Esophagus squamous epithelium (tissue), 4 donors: ENCODE measurements at regions not wholly inside any gene's neighbourhood (a gene's known extent, or its start where the extent isn't known, plus 50 kb on each side); places are given as distances from the start of the nearest gene placed in this dataset.

Source experiments
- POLR2A ChIP-seq, 4 donors: fragments of 450-650 bp; IDR thresholded peaks; one replicate each; pipeline ENCODE4 v1.6.1; 2017; ENCODE audit warnings: antibody characterized with exemption in 4 of 4, mild to moderate bottlenecking in 4 of 4, moderate library complexity in 3 of 4
- TF ChIP-seq, protein P1 (sequence below), 6 experiments: fragments of 450-650 bp in 4 of 6; fragments of 200-600 bp in 2 of 6; sonication (generic) in 2 of 6; IDR thresholded peaks; one replicate each; pipeline ENCODE4 v1.5.1; 2016 to 2019; ENCODE audit warnings: antibody characterized with exemption in 6 of 6, mild to moderate bottlenecking in 4 of 6, moderate library complexity in 4 of 6

- TF ChIP-seq, protein P1, sequence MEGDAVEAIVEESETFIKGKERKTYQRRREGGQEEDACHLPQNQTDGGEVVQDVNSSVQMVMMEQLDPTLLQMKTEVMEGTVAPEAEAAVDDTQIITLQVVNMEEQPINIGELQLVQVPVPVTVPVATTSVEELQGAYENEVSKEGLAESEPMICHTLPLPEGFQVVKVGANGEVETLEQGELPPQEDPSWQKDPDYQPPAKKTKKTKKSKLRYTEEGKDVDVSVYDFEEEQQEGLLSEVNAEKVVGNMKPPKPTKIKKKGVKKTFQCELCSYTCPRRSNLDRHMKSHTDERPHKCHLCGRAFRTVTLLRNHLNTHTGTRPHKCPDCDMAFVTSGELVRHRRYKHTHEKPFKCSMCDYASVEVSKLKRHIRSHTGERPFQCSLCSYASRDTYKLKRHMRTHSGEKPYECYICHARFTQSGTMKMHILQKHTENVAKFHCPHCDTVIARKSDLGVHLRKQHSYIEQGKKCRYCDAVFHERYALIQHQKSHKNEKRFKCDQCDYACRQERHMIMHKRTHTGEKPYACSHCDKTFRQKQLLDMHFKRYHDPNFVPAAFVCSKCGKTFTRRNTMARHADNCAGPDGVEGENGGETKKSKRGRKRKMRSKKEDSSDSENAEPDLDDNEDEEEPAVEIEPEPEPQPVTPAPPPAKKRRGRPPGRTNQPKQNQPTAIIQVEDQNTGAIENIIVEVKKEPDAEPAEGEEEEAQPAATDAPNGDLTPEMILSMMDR (IDR thresholded peaks at IDR 0.05) = no peak
- no peak for TF ChIP-seq POLR2A (IDR thresholded peaks at IDR 0.05)
Observed at GRCh38 chr7:130900471-130901076, 166.6 kb upstream of the KLF14 start.
